ENCODE measurements at regions not wholly inside any gene's neighbourhood (a gene's known extent, or its start where the extent isn't known, plus 50 kb on each side); places are given as distances from the start of the nearest gene placed in this dataset.
"Not testable (repeated sequence)": the region's sequence is repeated elsewhere in the genome, so short reads cannot be mapped to it uniquely, and the experiment has no call there.

DNA sequence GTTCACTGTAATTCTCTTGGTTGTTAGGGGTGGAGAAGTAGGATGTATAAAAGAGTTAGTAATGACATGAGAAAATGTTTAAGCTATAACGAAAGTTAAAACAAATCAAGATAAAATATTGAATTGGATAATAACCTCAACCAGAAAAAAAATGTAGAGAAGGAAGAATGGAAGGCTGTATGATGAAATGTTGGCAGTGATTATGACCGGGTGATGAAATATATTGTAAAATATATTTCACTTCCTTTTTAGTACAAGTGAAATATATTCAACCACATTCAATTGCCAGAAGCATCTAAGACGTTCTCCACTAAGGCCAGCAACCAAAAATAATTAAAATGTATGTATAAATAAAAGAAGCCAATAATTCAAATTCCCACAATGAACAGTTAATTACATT is 309.3 kb upstream of the FGF13 start:
- DNase-seq = peak; percentile 19

DNA sequence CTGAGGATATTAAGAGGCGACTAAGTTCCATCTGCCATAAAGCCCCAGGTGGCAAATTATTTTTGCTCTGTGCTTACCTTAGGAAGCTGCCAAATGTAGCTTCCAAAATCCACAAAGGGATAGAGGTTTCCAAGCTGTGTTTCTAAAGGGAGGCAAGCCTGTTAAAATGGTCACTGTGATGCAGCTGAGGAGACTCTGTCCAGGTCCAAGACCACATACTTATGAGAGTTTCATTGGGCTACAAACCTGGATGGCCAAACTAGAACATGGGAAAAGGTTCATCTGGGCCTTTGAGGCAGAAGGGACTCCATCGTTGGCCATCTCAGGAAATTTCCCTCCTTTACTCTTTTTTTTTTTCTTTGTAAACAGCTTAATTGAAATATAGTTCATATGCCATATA is 306.9 kb upstream of the FGF13 start:
- DNase-seq = no peak

GRCh38 chrX:139015627-139016026 is 304.1 kb upstream of the FGF13 start:
- no peak for DNase-seq

- no peak for DNase-seq
These were observed 296.7 kb upstream of the FGF13 start for GRCh38 chrX:139008185-139008584.

DNA sequence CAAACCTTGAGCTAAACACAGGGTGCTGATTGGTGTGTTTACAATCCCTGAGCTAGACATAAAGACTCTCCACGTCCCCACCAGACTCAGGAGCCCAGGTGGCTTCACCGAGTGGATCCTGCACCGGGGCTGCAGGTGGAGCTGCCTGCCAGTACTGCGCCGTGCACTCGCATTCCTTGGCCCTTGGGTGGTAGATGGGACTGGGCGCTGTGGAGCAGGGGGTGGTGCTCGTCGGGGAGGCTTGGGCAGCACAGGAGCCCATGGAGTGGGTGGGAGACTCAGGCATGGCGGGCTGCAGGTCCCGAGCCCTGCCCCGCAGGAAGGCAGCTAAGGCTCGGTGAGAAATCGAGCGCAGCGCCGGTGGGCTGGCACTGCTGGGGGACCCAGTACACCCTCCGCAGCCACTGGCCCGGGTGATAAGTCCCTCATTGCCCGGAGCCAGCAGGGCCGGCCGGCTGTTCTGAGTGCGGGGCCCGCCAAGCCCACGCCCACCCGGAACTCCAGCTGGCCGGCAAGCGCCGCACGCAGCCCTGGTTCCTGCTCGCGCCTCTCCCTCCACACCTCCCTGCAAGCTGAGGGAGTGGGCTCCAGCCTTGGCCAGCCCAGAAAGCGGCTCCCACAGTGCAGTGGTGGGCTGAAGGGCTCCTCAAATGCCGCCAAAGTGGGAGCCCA is 292.5 kb upstream of the FGF13 start:
- DNase-seq = not testable (repeated sequence)

GRCh38 chrX:139002319-139002718 is 290.8 kb upstream of the FGF13 start:
- DNase-seq = no peak

DNA sequence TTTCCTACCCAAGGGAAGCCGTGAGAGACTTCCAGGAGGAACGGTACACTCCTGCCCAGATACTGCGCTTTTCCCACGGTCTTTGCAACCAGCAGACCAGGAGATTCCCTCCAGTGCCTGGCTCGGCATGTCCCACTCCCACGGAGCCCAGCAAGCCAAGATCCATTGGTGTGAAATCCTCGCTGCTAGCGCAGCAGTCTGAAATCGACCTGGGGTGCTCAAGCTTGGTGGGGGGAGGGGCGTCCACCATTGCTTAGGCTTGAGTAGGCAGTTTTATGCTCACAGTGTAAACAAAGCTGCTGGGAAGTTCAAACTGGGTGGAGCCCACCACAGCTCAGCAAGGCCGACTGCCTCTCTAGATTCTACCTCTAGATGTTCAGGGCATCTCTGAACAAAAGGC is 284.8 kb upstream of the FGF13 start:
- no peak for DNase-seq

GRCh38 chrX:138995458-138995857 is 283.9 kb upstream of the FGF13 start:
- no peak for DNase-seq

- DNase-seq = not testable (repeated sequence)
These were observed 278.9 kb upstream of the FGF13 start for GRCh38 chrX:138990425-138990824.

DNA sequence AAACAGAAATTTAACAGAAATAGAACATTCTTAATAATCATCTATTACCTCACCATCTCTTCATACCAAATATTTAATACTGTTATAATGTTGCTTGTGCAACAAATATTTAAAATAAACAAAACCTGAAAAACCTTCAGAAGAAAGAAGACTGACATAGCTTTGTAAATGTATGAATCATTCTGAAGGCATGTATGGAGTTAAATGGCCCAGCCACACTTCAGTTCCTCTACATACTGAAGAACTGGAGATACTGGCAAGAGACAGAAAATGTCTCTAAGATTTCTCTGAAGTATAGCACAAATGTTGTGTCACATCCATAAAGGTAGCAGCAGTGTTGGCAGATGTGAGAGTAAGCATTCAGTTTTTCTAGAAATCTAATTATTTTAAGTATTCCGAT is 275.3 kb upstream of the FGF13 start:
- no peak for DNase-seq

- DNase-seq = no peak
These were observed 274.7 kb upstream of the FGF13 start for GRCh38 chrX:138986235-138986634.

GRCh38 chrX:138982365-138982764 is 270.8 kb upstream of the FGF13 start:
- peak; percentile 33 for DNase-seq

- DNase-seq = no peak
These were observed 253.0 kb upstream of the FGF13 start for GRCh38 chrX:138964501-138964900.

GRCh38 chrX:138962419-138962818 is 250.9 kb upstream of the FGF13 start:
- DNase-seq = not testable (repeated sequence)

- no peak for DNase-seq
These were observed 243.5 kb upstream of the FGF13 start for GRCh38 chrX:138954976-138955375.

DNA sequence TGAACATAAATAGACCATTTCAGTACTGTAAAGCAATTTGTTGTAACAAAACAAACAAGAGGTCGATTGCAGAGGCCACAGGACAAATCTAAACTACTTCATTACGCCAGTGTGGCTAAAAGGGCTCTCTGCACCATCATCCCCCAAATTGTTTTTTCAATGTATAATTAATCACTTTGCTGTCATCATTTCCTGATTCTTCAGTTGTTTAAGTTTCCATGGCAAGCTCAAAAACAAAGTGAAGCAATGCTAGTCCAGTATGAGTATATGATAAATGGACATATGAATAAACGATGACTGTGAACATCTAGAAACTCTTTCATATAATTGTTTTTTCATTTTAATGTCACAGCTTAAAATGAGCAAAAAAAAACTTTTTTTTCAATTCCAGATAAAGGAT is 235.4 kb upstream of the FGF13 start:
- DNase-seq = no peak

- no peak for DNase-seq
These were observed 233.7 kb upstream of the FGF13 start for GRCh38 chrX:138945219-138945618.

GRCh38 chrX:138939038-138939437 is 227.5 kb upstream of the FGF13 start:
- no peak for DNase-seq

GRCh38 chrX:138938003-138938402 is 226.5 kb upstream of the FGF13 start:
- no peak for DNase-seq

GRCh38 chrX:138931212-138931611 is 219.7 kb upstream of the FGF13 start:
- no peak for DNase-seq

DNA sequence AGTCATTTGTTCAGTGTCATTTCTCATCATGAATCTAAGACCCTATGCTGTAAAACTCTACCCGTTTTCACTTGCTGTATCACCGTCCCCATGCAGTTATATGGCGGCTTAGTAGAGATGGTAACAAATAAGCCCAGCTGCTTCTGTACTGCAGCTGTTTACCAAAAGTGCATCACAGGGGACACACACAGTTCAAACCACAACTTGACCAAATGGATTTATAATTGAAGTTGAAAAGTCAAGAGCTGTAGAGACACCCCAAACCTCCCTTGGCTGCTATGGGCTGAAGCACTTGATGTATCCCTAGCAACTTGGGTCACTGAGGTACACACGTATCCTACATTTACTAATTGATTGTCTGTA is 219.0 kb upstream of the FGF13 start:
- no peak for DNase-seq

DNA sequence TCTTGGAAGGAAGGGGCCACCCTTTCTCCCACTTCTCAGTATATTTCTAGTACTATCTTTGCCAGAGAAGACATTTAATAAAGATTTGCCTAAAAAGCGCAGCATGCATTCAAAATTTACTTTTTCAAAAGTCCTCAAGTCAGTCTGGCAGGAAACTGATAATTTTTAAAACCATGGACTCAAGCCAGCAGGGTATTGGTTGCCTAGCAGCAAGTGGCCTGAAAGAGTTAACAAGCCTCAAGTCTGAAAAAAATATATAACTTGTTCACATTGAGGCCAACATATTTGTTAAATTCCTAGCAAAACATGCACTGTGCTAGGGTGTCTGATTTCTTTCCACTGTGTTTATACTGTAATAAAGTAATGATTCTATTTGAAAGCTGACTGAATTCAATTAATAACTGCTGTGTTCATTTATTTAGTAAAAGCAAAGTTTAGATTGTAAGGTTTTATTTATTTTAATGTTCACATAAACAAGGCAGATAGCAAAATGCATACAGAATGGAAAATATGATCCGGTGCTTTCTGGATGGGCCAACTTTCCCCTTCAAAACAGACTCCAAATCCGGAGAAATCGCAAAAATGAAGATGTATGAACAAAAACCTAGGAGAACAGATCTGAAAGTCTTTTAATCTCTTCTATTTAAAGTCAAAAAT is 218.5 kb upstream of the FGF13 start:
- no peak for DNase-seq

GRCh38 chrX:138928737-138929459 is 217.4 kb upstream of the FGF13 start:
- no peak for DNase-seq

DNA sequence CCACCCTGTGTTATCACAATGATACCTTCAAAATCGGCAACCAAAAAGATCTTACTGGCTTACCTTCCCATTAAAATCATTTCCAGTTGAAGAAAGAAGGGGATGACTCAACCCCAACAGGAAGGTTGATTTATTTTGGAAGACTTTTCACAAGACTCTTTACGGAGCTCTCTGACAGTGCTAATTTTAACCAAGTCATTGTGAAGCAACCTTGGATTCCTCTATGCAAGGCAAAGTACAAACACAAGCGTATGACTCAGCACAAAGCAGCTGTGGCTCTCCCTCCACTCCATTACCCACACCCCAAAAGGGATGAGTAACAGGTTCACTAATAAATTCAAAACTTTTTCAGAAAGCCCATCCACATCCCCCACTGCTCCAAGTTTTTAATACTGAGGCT is 213.8 kb upstream of the FGF13 start:
- peak; percentile 35 for DNase-seq

All from GF-D8 (cell line).